Fibroblast of villous mesenchyme (primary cell): ENCODE measurements at regions not wholly inside any gene's neighbourhood (a gene's known extent, or its start where the extent isn't known, plus 50 kb on each side); places are given as distances from the start of the nearest gene placed in this dataset.

Source experiments
- DNase-seq: peaks from one replicate; pipeline ENCODE4 v3.0.0-alpha.2; 2010; ENCODE audit warnings: low read depth
- H3K4me3 ChIP-seq: 2 replicates; pipeline ENCODE4 v1.5.1; 2011; ENCODE audit warnings: low read depth, mild to moderate bottlenecking, low read length
- TF ChIP-seq, protein P1 (sequence below): IDR thresholded peaks from 2 replicates; pipeline ENCODE4 v1.5.1; 2012; ENCODE audit warnings: low read depth, mild to moderate bottlenecking, low read length; ENCODE audit not compliant: insufficient read depth

DNA sequence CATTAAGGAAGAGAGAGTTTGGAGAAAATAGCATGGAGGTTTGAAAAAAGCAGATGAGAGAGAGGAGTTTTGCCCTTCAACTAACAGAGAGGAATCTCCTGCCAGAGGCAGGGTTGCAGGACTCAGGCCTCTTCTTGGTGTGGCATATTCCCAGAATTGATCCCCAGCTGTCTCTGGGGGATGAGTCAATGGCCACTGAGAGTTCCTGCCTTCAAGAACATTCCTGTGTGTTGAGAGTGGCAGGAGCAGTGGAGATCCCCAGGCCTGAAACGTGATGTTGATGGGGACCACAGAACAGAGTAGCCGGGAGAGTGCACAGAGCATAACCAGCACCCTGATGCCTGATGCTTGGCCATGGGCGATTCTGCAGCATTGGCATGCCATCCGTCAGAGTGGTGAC lies 348.4 kb upstream of the THBS1 start:
- TF ChIP-seq, protein P1, sequence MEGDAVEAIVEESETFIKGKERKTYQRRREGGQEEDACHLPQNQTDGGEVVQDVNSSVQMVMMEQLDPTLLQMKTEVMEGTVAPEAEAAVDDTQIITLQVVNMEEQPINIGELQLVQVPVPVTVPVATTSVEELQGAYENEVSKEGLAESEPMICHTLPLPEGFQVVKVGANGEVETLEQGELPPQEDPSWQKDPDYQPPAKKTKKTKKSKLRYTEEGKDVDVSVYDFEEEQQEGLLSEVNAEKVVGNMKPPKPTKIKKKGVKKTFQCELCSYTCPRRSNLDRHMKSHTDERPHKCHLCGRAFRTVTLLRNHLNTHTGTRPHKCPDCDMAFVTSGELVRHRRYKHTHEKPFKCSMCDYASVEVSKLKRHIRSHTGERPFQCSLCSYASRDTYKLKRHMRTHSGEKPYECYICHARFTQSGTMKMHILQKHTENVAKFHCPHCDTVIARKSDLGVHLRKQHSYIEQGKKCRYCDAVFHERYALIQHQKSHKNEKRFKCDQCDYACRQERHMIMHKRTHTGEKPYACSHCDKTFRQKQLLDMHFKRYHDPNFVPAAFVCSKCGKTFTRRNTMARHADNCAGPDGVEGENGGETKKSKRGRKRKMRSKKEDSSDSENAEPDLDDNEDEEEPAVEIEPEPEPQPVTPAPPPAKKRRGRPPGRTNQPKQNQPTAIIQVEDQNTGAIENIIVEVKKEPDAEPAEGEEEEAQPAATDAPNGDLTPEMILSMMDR, result no peak
- no peak overlapping the region for H3K4me3 ChIP-seq
- DNase-seq, result peak; percentile 50

DNA sequence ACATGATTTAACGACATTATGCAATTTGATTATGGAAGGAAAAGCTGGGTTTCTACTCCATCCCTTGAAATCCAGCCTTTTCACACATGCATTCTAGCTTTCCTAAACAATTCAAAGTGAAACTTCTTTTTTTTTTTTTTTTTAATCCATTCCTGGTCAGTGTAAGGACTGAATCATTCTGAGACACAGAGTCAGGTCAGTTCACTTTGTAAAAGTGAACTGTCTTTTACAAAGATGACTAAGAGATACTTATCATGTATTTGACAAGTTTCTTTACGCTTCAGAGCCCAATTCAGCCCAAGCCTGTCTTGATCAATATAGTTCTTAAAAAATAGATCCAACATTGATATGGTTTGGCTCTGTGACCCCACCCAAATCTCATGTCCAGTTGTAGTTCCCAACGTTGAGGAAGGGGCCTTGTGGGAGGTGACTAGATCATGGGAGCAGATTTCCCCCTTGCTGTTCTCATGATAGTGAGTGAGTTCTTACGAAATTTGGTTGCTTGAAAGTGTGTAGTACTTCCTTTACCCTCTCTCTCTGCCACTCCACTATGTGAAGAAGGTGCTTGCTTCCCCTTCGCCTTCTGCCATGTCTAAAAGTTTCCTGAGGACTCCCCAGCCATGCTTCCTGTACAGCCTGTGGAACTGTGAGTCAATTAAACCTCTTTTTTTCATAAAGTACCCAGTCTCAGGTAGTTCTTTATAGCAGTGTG lies 345.6 kb upstream of the THBS1 start:
- peak; percentile 78 for DNase-seq
- TF ChIP-seq, protein P1, result no peak
- H3K4me3 ChIP-seq, result no peak overlapping the region

DNA sequence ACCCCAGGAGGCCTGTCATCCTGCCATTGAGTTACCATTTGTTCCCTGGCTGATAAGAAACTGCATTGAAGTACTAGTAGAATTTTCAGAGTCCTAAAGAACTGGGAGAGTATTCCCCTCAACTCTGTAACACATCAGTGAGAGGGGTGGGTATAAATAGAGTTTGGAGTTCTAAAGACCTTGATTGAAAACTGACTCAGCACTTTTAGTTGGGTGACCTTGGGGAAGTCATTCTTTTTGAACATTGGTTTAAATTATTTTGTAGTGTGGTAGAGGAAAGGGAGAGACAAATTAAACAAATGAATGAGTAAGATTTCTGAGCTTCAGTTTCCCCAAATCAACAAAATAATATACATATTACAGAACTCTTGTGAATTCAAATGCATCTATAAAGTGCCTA lies 344.5 kb upstream of the THBS1 start:
- no peak for DNase-seq
- TF ChIP-seq, protein P1, result no peak
- no peak overlapping the region for H3K4me3 ChIP-seq

GRCh38 chr15:39238443-39238842 lies 342.4 kb upstream of the THBS1 start:
- TF ChIP-seq, protein P1, result no peak
- H3K4me3 ChIP-seq, result no peak overlapping the region

DNA sequence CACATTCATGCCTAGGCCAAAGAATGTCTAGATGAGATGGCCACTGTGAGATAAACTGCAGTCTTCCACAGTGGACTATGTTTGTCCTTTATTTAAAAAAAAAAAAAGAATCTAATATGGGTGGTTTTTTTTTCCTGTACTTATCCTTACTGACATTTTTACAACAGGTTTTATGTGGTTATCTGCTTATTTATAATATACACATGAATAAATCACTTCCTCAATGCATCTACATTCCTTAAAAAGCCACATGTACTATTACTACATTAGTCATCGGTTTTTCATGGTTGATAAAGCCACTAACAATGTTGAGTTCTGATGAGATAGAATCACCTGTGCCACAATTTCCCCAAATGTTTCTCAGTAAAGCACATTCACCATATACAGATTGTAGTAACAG lies 341.3 kb upstream of the THBS1 start:
- no peak overlapping the region for H3K4me3 ChIP-seq
- TF ChIP-seq, protein P1, result no peak
- peak; percentile 87 for DNase-seq

More at GRCh38 chr15:39238443-39238842, 342.4 kb upstream of the THBS1 start:
- peak; percentile 31 for DNase-seq

GRCh38 chr15:39242345-39242744 lies 338.5 kb upstream of the THBS1 start:
- TF ChIP-seq, protein P1, result no peak
- DNase-seq, result no peak

GRCh38 chr15:39243396-39243795 lies 337.5 kb upstream of the THBS1 start:
- no peak for DNase-seq
- TF ChIP-seq, protein P1, result no peak

More at GRCh38 chr15:39242345-39242744, 338.5 kb upstream of the THBS1 start:
- H3K4me3 ChIP-seq, result no peak overlapping the region

More at GRCh38 chr15:39243396-39243795, 337.5 kb upstream of the THBS1 start:
- H3K4me3 ChIP-seq, result no peak overlapping the region
